Activated CD8-positive, alpha-beta memory T cell treated with anti-CD3 and anti-CD28 coated beads, Interleukin-2, amount 50 U/mL, for 4 hours (primary cell): ENCODE measurements at regions not wholly inside any gene's neighbourhood (a gene's known extent, or its start where the extent isn't known, plus 50 kb on each side); places are given as distances from the start of the nearest gene placed in this dataset.

Experiments
- DNase-seq: peaks from one replicate; pipeline ENCODE4 v3.0.0-alpha.2; 2020

GRCh38 chr2:18639756-18640453, 50.5 kb upstream of the NT5C1B start:
- no peak for DNase-seq
